Middle frontal gyrus (tissue), 1 donor: ENCODE measurements at regions not wholly inside any gene's neighbourhood (a gene's known extent, or its start where the extent isn't known, plus 50 kb on each side); places are given as distances from the start of the nearest gene placed in this dataset.

Experiments used
- DNase-seq: peaks from one replicate; pipeline ENCODE4 v3.0.0-alpha.2; 2015; ENCODE audit warnings: low spot score; ENCODE audit errors: extremely low spot score

- no peak for DNase-seq
These were observed 58.7 kb downstream of the OTOL1 start for GRCh38 chr3:161555320-161555719.

DNA sequence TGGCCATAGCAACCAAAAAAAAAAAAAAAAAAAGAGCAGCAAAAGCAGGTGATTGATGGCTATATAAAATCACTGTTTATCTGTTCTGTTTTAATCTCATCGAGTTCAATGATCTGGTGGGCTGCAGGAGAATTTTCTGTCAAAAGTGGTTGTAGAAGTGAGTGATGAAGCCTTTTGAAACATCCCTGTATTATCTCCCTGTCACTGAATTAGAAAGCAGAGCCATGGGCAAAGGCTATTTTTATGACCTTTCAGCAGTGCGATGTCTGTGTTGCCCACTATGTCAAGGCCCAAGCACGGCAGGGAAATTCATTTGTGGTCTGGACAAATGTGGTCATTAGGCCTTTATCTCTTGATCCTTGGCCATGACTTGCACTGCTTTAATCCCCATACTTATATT lies 59.9 kb downstream of the OTOL1 start:
- DNase-seq, result no peak

- no peak for DNase-seq
These were observed 60.3 kb downstream of the OTOL1 start for GRCh38 chr3:161556941-161557340.

GRCh38 chr3:161557445-161558150 lies 61.0 kb downstream of the OTOL1 start:
- no peak for DNase-seq

DNA sequence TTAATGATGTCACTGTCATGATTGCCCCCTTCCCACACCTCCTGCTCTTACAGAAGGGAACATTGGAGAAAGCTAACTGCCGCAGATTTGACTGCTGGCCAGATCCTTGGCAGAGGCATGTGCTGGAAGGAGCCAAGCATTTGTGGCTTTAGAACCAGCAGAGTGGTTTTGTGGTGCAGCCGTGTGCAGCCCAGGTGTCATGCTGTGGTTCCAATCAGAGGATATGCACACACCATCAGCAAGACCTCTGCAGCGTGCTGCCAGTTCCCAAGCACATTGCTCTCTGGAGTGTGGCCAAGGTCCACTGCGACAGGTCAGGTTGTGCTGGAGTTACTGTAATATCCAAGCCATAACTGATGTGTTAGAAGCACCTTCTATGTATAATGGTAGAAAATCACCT lies 61.6 kb downstream of the OTOL1 start:
- no peak for DNase-seq

- DNase-seq, result peak; percentile 51
These were observed 62.8 kb downstream of the OTOL1 start for GRCh38 chr3:161559177-161559998.

DNA sequence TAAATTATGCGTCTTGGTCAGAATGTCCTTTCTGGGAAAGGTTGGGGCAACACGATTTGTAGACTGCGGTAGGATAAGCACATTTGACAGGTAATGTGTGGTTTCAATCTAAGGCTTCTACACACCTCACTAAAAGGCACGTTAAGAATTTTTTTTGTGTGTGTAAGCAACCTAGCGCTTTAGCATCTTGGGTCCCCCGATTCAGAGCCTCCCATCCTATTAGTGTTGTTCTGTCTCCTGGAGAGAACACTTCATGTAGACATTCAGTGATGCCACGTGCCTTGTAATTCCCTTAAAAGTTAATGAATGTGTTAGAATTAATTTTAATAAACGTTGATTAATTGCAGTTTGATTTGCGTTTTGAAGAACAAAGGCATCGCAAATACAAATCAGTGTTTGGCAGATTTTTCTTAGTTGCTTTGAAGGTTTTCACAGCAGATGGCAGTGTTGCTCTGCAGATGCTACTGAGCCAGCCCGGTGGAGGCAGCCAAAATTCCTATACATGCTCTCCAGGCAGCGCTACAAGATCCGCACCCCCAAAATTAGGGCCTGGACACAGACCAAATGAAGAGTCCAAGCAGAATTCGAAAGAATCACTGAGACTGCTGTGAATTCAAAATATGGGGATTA lies 63.5 kb downstream of the OTOL1 start:
- DNase-seq, result peak; percentile 61

GRCh38 chr3:161567577-161568361 lies 71.2 kb downstream of the OTOL1 start:
- no peak for DNase-seq

DNA sequence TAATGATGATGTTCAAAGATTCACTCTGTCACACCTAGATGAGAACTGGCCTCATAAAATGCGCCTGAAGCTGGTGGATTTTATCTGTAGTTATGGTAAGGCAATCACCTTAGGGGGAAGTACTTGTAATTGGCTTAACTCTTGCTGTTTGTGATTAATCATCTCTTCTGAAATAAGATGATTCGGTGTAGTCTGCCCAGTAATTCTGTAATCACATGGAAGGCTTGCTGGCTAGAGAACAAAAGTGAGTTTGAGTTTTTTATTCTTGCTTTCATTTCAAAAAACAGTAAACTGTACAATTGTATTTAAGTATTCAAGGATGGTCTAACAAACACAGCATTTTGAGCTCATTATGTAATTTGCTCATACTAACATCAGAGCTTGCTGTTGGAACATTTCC lies 72.1 kb downstream of the OTOL1 start:
- no peak for DNase-seq

GRCh38 chr3:161571951-161572350 lies 75.3 kb downstream of the OTOL1 start:
- DNase-seq, result no peak

DNA sequence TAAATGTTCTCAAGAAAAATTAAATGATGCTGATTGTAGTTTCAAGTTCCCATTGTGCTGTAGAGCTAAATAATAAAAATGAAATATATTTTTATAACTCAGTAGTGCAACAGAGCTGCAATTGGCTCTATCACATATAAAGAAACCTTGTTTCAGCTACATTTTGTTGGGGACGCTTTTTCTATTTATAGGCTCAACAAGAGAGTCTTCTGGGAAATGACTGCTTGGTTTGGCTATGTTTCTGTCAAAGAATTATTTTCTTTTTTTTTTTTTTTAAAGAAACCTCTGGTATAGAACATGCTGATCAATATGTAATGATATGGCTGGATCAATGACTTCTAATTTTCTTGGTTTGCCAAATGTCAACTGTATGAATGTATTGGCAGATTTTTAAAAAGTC lies 76.5 kb downstream of the OTOL1 start:
- DNase-seq, result no peak

GRCh38 chr3:161575901-161576300 lies 79.3 kb downstream of the OTOL1 start:
- DNase-seq, result no peak

GRCh38 chr3:161576311-161576710 lies 79.7 kb downstream of the OTOL1 start:
- no peak for DNase-seq

GRCh38 chr3:161576714-161577510 lies 80.3 kb downstream of the OTOL1 start:
- DNase-seq, result no peak

GRCh38 chr3:161577662-161578061 lies 81.1 kb downstream of the OTOL1 start:
- no peak for DNase-seq

DNA sequence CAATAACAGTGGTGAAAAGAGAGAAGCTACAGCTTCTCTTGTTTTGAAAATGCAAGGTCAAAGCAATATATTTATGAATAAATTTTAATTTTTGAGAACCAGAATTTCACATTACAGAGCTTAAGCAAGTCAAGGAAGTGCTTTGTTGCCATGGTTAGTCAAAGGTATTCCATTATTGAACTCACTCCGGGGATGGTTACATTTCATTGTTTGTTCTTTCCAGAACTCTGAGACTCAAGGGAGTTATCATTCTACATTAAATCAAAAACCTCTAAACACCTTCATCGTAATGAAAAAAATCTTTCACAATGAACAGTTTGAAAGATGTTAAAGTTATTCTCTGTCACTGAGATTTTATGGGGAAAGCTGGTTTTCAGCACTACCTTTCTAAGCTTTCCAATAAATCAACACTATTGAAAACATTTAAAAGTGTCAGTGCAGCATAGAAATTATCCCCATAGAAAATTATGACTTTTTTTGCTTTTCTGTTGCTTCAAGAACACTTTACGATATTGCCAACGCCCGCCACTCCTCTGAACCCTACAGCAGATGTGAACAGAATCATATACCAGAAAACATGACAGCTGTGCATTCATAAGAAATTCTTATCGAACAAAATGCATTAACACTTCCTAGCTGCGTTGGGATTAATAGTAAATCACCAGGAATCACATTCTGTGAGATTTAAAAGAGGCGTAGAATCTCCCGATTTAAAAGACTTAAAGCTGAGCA lies 83.0 kb downstream of the OTOL1 start:
- no peak for DNase-seq

- no peak for DNase-seq
These were observed 89.3 kb downstream of the OTOL1 start for GRCh38 chr3:161585922-161586321.

- no peak for DNase-seq
These were observed 90.1 kb downstream of the OTOL1 start for GRCh38 chr3:161586556-161587235.

DNA sequence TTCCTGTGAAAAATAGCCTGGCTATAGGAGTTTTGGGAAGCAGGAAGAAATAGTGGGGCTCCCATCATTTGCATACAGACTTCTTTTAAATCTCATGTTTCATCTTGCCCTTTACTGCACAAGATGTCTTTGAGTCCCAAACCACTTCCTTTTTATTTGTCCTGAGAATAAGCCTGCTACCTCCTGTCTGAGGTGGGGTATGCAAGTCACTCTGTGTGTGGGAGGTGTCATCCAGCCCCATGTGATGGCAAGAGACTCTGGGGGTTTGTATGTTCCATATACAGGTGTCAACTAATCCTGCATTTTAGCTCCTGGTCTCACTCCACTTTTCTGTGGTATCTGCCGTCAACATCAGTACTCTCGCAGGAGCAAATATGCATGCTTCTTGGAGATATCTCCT lies 102.0 kb downstream of the OTOL1 start:
- no peak for DNase-seq

GRCh38 chr3:161599697-161600096 lies 103.1 kb downstream of the OTOL1 start:
- DNase-seq, result no peak
